Transverse colon (tissue), 4 donors: ENCODE measurements at regions not wholly inside any gene's neighbourhood (a gene's known extent, or its start where the extent isn't known, plus 50 kb on each side); places are given as distances from the start of the nearest gene placed in this dataset.
"Not testable (repeated sequence)": the region's sequence is repeated elsewhere in the genome, so short reads cannot be mapped to it uniquely, and the experiment has no call there.

ENCODE experiments used
- DNase-seq: peaks from one replicate; pipeline ENCODE4 v3.0.0-alpha.2; 2019
- H3K27ac ChIP-seq, 4 donors: fragments of 200-600 bp; sonication (generic); 2 replicates each; pipeline ENCODE4 v1.5.1; 2016 to 2018; ENCODE audit warnings: inconsistent platforms in 4 of 4
- H3K27me3 ChIP-seq: fragments of 200-600 bp; sonication (generic); 2 replicates; pipeline ENCODE4 v1.5.1; 2017; ENCODE audit warnings: inconsistent platforms
- H3K36me3 ChIP-seq, 4 donors: fragments of 200-600 bp; sonication (generic); 2 replicates each; pipeline ENCODE4 v1.5.1; 2017 to 2019; ENCODE audit warnings: inconsistent platforms in 4 of 4
- H3K4me1 ChIP-seq, 4 donors: fragments of 200-600 bp; sonication (generic); 2 replicates each; pipeline ENCODE4 v1.5.1; 2017 to 2020; ENCODE audit warnings: inconsistent platforms in 4 of 4
- H3K4me3 ChIP-seq, 4 donors: fragments of 200-600 bp; sonication (generic); 1 replicate in 1 of 4; 2 replicates in 3 of 4; pipeline versions ENCODE4 v1.5.1 to v1.6.1; 2017 to 2019; ENCODE audit warnings: inconsistent platforms in 4 of 4
- H3K9me3 ChIP-seq, 2 donors: fragments of 200-600 bp; sonication (generic); 2 replicates each; pipeline ENCODE4 v1.5.1; 2017 to 2019; ENCODE audit warnings: inconsistent platforms in 2 of 2
- CTCF ChIP-seq, 5 experiments: fragments of 200-600 bp in 3 of 5; fragments of 450-650 bp in 2 of 5; sonication (generic) in 3 of 5; IDR thresholded peaks; 1 replicate in 2 of 5; 2 replicates in 3 of 5; pipeline ENCODE4 v1.5.1; 2016 to 2017; ENCODE audit warnings: antibody characterized with exemption in 5 of 5, inconsistent platforms in 3 of 5, mild to moderate bottlenecking in 2 of 5, moderate library complexity in 1 of 5
- EP300 ChIP-seq: sonication (generic); formaldehyde crosslinking; IDR thresholded peaks from one replicate; pipeline ENCODE4 v1.6.1; 2017; ENCODE audit warnings: antibody characterized with exemption, low read depth
- POLR2A ChIP-seq: fragments of 450-650 bp; IDR thresholded peaks from one replicate; pipeline ENCODE4 v1.6.1; 2016; ENCODE audit warnings: antibody characterized with exemption, mild to moderate bottlenecking, moderate library complexity
- POLR2AphosphoS5 ChIP-seq, 3 donors: sonication (generic); formaldehyde crosslinking; IDR thresholded peaks; one replicate each; pipeline ENCODE4 v1.6.1; 2016; ENCODE audit warnings: antibody characterized with exemption in 3 of 3
- WGBS, 2 donors: methylation state at CpG; one replicate each; pipeline ENCODE4 v1.1.5; 2018; ENCODE audit warnings: low coverage in 1 of 2; 5-methylcytosine and 5-hydroxymethylcytosine counted together
- in situ Hi-C, 4 donors: fragments of 200-750 bp; cut with MboI; loops; one replicate each; pipeline versions ENCODE4 v1.15.0 to v1.15.1; 2017; ENCODE audit warnings: low sequenced_read_pairs in 3 of 4, low pct_ligation_motif_present in 1 of 4, low pct_unique_long_range_greater_than_20kb in 1 of 4
- intact Hi-C: fragments of 100-400 bp; cut with DNase I; formaldehyde crosslinking; loops from one replicate; pipeline ENCODE4 v1.15.1; 2023; ENCODE audit warnings: low total_unique reads

DNA sequence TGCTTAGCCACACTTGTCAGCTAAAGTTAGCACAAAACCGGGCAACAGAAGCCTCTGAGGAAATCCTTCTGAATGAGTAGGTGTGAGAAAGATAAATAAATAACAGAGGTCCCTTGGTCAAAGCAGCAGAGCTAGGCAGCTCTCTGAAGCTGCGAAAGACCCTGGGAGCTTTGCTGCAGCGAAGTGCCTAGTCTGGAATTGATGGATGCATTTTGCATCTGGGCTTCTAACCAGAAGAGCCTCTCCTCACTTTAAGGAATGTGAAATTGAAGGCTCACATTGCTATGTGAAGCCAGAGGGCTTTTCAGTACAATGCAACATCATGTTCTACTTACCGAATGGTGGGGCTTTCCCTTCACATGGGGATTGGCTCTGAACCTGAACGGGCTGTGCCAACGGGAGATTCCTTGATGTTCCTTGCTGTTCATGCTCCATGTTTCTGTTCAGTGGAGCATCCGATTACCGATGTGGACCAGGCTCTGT, 274.6 kb downstream of the HS3ST3B1 start:
- in situ Hi-C loops (loop anchor here in 1 of 4 donors (25.0 kb wide), 1 partner anchor 88 kb away; no protein-coding TSS in a partner anchor), intact Hi-C loops (loop anchor here (10.0 kb wide), 1 partner anchor 49 kb away; no protein-coding TSS in a partner anchor)
- Histone ChIP-seq H3K36me3 (no peaks in the 10 kb centered on the region), H3K27me3 (no peaks in the 10 kb centered on the region), H3K4me3 (no peak overlapping the region), H3K27ac (no peak overlapping the region), H3K9me3 (no peaks in the 10 kb centered on the region), H3K4me1 (no peaks in the 10 kb centered on the region)
- TF ChIP-seq POLR2A (no peak), CTCF (IDR thresholded peaks at IDR 0.05) (no peak), POLR2AphosphoS5 (IDR thresholded peaks at IDR 0.05) (no peak), EP300 (no peak)
- WGBS, 2 donors, result 59 to 60% methylated on average over 6 to 8 of the region's 8 CpGs
- DNase-seq, result no peak

DNA sequence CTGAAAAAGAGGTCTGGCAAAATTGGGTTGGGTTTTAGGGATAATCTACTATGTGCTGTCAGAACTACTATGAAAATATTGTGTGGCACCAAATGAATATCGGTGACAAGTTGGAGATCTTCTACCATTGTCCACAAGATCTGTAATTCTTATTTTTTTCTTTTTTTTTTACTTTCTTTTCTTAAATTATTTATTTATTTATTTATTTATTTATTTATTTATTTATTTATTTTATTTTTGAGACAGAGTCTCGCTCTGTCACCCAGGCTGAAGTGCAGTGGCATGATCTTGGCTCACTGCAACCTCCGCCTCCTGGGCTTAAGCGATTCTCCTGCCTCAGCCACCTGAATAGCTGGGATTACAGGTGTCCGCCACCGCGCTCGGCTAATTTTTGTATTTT, 259.4 kb downstream of the HS3ST3B1 start:
- in situ Hi-C loops, result loop anchor here in 2 of 4 donors (10.0 to 25.0 kb wide), 2 partner anchors 46 to 327 kb away; no protein-coding TSS in a partner anchor
- H3K9me3 ChIP-seq, H3K27me3 ChIP-seq, H3K36me3 ChIP-seq, DNase-seq, H3K27ac ChIP-seq, intact Hi-C loops, H3K4me1 ChIP-seq, H3K4me3 ChIP-seq: not testable (repeated sequence)
- 80 to 90% methylated on average over 4 to 8 of the region's 8 CpGs for WGBS, 2 donors

DNA sequence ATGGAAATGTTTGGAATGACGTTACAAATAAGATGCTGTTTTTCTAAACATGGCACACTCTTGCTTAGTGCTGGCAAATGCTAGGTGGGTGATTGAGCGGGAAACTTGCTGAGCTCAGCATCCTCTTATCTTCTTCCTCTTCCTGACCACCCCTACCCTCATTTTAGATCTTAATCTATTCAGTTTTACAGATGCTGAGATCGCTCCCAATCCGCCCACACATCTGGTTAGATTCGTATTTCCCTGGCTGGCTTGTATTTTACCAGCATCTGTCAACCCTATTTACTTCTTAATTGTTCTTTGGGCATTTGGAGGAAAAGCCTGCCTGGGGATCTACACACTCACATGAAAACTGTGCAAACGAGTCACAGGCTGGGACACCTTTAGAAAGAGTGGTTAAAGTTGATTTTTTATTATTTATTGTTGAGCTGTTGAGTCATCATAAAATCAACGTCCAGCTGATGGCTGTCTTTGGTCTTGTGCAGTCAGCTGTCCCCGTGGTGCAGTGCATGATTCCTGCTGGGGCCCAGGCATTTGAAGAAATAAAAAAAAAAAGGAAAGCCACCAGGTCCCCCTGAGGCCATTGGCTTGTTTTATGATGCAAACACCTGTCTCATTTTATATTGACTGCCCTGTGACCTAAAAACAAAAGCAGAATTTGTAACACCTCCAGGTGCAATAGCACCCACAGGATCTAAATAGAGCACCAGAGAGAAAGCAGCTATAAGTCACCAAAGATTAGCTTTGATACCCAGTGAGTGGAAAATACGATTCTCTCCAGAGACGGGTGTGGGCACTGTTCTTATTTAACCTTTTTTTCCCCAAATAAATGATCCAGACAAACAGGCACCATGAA, 258.6 kb downstream of the HS3ST3B1 start:
- Histone ChIP-seq H3K4me1 (no peaks in the 10 kb centered on the region), H3K9me3 (no peaks in the 10 kb centered on the region), H3K27ac (no peak overlapping the region), H3K4me3 (no peak overlapping the region), H3K36me3 (no peaks in the 10 kb centered on the region), H3K27me3 (no peaks in the 10 kb centered on the region)
- in situ Hi-C loops (loop anchor here in 2 of 4 donors (10.0 to 25.0 kb wide), 2 partner anchors 45 to 328 kb away; no protein-coding TSS in a partner anchor), intact Hi-C loops (no loop called here)
- TF ChIP-seq EP300, result no peak
- DNase-seq, result no peak
- WGBS, 2 donors, result 44 to 49% methylated on average over 8 to 10 of the region's 10 CpGs

- H3K36me3 ChIP-seq, result no peaks in the 10 kb centered on the region
Observed at GRCh38 chr17:14557480-14557879, 256.6 kb downstream of the HS3ST3B1 start.

More at GRCh38 chr17:14557480-14557879, 256.6 kb downstream of the HS3ST3B1 start:
- intact Hi-C loops (no loop called here), in situ Hi-C loops (loop anchor here in 1 of 4 donors (25.0 kb wide), 1 partner anchor 330 kb away; no protein-coding TSS in a partner anchor)
- no peaks in the 10 kb centered on the region for H3K27me3 ChIP-seq
- WGBS, 2 donors, result 42 to 43% methylated on average over 4 of the region's 4 CpGs
- H3K4me1 ChIP-seq, result no peaks in the 10 kb centered on the region
- H3K4me3 ChIP-seq, result no peak overlapping the region
- no peak overlapping the region for H3K27ac ChIP-seq
- DNase-seq, result no peak
- no peaks in the 10 kb centered on the region for H3K9me3 ChIP-seq
- no peak for TF ChIP-seq CTCF (IDR thresholded peaks at IDR 0.05)
- no peak for TF ChIP-seq EP300
- TF ChIP-seq POLR2A, result no peak
- no peak for TF ChIP-seq POLR2AphosphoS5 (IDR thresholded peaks at IDR 0.05)
